ENCODE measurements at regions not wholly inside any gene's neighbourhood (a gene's known extent, or its start where the extent isn't known, plus 50 kb on each side); places are given as distances from the start of the nearest gene placed in this dataset.
"Not testable (repeated sequence)": the region's sequence is repeated elsewhere in the genome, so short reads cannot be mapped to it uniquely, and the experiment has no call there.

DNA sequence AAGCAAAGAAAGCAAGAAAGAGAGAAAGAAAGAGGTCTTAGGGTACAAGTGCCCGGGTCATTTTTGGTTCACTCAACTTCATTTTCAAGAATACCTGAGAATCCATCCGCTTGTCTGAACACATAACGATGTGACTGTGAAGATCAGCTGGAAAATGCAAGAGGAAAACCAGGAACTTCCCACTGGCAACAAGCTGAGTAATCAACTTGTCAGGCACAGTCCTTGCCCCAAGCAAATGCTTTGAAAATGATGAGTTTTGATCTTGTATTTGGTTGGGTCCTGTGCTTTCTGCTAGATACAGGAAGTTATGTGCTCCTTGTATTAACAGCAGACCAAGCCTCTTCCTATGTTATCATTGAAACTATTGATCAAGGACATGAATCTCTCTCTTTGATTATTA, 239.1 kb downstream of the ASMT start:
- DNase-seq = no peak

DNA sequence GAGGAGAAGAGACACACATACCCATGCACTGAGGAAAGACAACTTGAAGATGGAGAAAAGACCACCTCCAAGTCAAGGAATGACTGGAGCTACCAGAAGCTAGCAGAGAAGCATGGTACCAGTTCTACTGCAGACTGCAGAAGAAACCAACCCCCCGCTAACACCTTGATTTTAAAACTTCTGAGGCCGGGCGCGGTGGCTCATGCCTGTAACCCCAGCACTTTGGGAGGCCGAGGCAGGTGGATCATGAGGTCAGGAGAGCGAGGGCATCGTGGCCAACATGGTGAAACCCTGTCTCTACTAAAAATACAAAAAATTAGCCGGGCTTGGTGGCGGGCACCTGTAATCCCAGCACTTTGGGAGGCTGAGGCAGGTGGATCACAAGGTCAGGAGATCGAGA, 240.0 kb downstream of the ASMT start:
- not testable (repeated sequence) for DNase-seq

DNA sequence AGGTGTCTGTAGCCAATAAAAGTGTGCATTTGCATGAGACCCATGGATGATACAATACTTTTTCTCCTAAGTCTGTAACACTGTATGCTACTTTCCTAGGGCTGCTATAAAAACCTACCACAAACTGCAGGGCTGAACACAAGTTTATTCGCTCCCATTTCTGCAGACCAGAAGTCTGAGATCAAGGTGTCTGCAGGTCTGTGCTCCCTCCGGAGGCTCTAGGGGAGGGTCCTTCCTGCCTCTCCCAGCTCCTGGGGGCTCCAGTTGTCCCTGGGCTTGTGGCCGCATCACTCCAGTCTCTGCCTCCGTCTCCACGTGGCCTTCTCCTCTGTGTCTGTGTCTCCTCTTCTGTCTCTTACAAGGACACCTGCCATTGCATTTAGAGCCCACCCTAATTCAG, 244.4 kb downstream of the ASMT start:
- DNase-seq = not testable (repeated sequence)

DNA sequence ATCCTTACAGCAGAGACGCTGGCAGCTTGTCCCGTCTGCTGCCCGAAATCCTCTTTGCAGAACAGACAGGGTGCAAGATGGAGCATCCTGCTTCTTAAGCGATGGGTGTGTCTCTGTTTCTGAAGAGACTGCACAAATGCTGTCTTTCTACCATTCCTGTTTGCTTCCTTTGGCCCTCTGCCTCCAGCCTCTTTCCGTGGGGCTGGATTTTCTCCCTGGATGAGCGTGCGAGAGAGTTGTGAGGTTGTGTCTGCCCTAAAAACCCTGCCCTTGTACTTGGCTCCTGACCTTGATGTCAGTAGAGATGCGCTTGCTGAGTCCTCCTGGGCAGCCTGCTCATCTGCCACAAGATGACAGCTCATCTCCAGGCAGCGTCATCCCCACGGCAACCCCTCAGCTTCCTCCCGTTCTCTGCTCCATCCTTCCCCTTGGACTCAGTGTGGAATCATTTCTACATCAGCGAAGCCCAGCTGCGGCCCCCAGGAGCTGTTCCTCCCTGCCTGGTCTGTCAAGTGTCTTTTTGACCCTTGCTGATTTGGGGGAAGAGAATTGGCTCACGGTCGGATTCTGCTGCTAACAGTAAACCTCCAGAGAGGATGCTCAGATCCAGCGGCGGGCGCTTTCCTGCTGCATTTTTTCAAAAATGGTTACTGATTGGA, 246.2 kb downstream of the ASMT start:
- no peak for DNase-seq

DNA sequence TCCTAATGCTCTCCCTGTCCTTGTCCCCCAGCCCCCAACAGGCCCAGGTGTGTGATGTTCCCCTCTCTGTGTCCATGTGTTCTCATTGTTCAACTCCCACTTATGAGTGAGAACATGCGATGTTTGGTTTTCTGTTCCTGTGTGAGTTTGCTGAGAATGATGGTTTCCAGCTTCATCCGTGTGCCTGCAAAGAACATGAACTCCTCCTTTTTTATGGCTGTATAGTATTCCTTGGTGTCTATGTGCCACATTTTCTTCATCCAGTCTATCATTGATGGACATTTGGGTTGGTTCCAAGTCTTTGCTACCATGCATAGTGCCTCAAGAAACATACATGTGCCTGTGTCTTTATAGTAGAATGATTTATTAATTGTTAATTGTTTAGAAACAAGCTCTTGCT, 249.1 kb downstream of the ASMT start:
- not testable (repeated sequence) for DNase-seq

DNA sequence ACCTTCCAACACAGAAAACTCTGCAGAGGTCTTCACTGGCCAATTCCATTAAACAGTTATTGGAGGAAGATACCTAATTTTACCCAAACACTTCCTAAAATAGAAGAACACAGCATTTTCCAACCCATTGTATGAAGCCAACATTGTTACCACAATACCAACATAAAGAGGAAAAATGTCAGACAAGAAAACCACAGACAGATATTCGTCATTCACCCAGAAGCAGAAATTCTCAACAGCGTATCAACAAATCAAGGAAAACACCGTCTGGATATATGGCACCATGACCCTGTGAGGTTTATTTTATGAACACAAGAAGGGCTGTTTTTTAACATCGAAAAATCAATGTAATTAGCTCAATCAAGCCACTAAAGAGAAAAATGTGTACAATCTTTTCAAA, 255.6 kb downstream of the ASMT start:
- no peak for DNase-seq

DNA sequence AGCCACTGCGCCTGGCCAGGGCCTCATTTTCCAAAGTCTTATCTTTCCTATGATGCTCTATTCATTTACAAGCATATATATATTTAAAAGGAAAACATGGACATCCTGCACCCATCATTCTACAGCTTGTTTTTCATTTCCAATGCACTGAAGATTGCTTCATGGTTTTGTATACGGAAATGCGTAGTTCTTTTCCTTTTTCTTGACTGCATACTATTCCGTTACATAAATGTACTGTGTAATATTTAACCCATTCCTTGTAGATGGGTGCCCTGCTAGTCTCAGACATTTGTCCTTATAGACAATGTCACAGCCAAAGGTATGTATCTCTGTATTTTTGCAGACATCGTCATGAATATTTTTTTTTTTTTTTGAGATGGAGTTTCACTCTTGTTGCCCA, 257.0 kb downstream of the ASMT start:
- DNase-seq = no peak

DNA sequence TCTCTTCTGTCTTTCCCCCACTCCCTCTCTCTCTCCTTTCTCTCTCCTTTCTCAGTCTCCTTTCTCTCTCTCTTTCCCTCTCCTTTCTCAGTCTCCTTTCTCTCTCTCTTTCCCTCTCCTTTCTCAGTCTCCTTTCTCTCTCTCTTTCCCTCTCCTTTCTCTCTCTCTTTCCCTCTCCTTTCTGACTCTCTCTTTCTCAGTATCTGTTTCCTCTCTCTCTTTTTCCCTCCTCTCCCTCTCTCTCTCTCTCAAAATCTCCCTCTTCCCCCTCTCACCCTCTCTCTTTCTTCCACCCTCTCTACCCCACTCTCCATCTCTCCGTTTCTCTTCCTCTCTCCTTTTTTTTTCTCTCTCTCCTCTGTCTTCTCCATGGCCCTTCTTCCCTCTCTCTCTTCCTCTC, 258.8 kb downstream of the ASMT start:
- no peak for DNase-seq

DNA sequence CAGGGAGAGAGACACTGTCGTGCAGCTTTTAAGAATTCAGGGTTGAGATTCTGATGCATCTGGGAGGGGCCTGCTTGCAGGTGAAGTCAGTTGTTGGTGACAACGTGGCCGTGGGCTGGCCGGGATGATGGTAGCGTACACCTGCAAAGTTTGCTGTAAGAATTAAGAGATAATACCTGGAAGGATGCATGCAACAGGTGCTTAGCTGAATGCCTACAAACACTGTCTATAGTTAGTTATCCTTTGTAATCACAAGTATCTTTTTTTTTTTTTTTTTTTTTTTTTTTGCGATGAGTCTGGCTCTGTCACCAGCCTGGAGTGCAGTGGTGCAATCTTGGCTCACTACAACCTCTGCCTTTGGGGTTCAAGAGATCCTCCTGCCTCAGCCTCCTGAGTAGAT, 259.6 kb downstream of the ASMT start:
- DNase-seq = no peak

DNA sequence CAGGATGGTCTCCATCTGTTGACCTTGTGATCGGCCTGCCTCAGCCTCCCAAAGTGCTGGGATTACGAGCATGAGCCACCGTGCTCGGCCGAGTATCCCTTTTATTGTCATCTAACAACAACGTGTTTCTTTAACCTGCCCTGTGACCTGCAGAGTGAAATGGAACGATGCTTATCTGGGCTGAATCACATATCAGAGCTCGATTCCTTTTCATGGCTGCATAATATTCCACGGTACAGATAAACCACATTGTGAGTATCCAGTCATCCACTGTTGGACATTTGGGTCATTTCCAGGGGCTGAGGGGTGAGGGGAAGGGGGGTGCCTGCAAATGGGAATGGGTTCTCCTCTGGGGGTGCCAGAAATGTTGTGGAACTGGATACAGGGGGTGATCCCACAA, 260.0 kb downstream of the ASMT start:
- no peak for DNase-seq

DNA sequence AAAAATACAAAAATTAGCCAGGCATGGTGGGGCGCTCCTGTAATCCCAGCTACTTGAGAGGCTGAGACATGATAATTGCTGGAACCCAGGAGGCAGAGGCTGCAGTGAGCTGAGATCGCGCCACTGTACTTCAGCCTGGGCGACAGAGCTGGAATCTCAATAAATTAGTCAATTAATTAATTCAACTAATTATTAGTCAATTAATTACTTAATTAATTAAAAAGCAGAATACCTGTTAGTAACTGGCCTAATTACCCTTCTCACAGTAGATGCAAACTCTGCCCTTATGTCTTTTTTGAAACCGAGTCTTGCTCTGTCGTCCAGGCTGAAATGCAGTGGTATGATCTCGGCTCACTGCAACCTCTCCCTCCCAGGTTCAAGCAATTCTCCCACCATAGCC, 261.2 kb downstream of the ASMT start:
- DNase-seq = no peak

DNA sequence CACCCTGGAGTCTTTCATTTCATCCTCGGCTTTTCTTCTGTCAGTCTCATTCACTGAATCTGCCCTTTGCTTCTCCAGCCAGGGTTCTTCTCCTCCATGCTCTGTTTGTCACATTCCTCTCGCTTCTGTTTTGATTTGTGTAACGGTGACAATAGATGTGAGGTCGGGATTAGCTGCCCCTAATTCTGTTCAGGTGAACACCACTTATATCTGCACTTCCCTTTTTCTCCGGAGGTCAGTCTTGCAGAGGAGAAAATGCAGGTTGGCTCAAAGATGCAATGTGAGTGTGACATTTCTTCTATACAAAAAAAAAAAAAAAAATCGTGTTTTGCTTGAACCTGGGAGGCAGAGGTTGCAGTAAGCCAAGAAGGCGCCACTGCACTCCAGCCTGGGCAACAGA, 262.9 kb downstream of the ASMT start:
- DNase-seq = no peak

DNA sequence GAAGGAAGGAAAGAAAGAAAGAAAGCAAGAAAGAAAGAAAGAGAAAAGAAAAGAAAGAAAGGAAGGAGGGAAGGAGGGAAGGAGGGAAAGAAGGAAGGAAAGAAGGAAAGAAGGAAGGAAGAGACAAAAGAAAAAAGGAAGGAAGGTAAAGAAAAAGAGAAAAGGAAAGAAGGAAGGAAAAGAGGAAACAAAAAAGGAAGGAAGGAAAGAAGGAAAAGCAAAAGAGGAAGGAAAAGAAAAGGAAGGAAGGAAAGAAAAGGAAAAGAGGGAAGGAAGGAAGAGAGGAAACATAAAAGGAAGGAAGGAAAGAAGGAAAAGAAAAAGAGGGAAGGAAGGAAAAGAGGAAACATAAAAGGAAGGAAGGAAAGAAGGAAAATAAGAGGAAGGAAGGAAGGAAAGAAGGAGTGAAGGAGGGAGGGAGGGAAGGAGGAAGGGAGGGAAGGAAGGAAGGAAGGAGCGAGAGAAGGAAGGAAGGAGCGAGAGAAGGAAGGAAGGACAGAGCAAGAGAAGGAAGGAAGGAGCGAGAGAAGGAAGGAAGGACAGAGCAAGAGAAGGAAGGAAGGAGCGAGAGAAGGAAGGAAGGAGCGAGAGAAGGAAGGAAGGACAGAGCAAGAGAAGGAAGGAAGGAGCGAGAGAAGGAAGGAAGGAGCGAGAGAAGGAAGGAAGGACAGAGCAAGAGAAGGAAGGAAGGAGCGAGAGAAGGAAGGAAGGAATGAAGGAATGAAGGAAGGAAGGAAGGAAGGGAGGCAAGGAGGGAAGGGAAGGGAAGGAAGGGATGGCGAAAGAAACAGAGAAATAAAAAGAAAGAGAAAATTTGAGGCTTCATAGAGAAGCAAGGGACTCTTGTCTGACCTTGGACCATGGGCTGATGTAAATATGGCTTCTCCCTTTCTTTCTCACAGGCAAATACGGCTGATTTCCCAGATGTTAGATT, 266.3 kb downstream of the ASMT start:
- DNase-seq = not testable (repeated sequence)

DNA sequence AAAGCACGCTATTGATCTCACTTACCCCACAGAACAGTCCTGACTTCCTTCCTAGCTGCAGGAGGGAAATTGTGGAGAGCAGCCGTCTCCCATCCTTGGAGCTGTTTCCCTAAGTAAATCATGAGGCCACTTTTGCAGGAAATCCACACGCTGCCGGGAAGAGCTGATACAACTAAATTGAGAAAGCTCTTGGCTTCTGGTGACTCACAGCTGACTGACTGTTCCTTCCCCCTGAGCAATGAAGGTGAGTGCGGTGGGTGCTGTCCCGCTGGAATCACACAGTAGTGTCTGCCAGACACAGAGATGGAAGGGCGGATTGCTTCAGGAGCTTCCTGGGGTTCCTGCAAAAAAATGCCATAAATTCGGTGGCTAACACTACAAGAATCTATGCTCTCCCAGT, 268.9 kb downstream of the ASMT start:
- no peak for DNase-seq

DNA sequence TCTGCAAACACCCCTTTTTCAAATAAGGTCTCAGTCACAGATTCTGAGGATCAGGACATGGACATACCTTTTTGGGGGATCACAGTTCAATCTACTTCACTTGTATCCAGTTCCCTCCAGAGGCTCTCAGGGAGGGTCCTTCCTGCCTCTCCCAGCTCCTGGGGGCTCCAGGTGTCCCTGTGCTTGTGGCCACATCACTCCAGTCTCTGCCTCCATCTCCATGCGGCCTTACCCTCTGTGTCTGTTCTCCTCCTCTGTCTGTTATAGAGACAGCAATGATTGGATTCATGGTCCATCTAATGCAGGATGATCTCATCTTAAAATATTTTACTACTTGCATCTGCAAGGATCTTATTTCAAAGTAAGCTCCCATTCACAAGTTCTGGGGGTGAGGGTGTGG, 269.6 kb downstream of the ASMT start:
- DNase-seq = no peak

DNA sequence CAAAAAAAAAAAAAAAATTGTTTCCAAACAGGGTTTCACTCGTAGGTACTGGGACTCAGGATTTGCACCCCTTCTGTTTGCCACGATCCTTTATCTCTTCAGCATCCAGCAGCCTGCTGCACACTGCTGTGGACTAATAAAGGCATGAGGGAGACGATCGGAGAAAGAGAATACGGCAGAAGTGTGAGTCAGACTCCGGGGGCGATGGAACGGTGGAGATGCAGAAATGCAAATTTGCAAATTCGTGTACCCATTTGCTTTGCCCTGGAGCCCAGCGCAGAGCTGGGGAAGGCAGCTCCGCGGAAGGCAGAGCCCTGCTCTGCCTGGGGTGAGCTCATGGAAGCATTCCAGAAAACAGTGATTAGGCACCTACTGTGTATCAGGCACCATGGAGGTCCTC, 270.3 kb downstream of the ASMT start:
- no peak for DNase-seq

DNA sequence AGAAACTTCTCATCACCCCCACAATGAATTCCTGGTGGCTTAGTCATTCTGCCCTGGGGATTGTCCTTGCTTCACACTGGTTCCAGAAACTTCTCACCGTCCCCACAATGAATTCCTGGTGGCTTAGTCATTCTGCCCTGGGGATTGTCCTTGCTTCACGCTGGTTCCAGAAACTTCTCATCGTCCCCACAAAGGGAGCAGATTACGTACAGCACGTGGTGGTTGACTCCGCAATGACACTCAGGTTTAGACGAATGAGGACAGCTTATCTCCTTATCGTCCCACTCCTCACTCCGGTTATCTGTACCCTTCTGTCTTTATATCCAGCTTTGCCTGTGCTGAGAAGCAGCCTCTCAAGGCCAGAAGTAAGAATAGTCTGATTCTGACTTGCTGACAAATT, 273.4 kb downstream of the ASMT start:
- DNase-seq = not testable (repeated sequence)

DNA sequence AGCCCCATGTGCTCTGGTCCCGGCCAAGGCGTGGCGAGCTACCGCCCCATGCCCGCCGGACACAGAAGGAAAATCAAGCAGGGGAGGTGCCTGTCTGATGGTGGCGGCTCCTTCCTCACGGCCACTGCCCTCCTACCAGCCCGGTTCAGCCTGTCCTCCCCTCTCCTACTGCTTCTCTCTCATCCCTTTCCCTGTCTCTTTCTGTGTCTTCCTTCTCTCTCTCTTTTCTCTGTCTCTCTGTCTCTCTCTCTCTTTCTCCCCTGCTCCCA, 279.1 kb downstream of the ASMT start:
- no peak for DNase-seq

DNA sequence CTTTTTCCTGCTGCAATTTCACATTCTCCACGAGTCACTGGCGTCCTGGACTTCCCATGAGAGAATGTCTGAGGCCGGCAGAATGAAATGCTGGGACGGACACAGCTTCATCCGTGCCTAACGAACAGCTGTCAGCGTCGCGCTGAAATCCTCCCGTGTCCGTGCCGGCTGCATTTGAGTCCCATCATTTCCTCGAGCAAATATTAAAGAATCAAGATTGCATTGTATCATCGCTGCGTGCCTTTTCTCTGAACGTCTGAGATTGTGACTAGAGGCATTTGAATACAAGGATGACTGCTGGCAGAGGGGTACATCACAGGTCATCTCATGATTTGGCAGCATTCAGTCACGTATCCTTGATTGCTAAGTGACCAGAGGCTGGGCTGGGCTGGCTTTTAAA, 279.9 kb downstream of the ASMT start:
- no peak for DNase-seq

DNA sequence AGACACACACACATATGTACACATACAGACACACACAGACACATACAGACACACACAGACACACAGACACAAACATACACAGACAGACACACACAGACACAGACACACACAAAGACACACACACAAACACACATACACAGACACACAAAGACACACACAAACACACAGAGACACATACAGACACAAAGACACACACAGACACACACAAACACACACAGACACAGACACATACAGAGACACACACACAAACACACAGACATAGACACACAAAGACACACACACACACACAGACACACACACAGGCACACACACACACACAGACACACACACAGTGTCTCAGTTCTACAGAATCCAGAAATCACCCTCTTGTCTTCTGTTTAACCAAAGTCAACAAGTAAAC, 280.7 kb downstream of the ASMT start:
- no peak for DNase-seq

DNA sequence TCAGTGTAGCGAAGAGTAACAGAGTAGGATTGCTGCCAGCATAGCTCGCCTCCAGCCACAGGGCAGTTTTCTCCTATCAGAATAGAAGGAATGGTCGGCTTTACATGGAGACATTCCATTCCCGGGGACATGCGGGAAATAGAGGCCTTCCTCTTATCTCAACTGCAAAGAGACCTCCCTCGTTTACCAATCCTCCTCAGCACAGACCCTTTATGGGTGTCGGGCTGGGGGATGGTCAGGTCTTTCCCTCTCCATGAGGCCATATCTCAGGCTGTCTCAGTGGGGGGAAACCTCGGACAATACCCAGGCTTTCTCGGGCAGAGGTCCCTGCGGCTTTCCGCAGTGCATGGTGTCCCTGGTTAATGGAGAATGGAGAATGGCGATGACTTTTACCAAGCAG, 285.0 kb downstream of the ASMT start:
- no peak for DNase-seq

DNA sequence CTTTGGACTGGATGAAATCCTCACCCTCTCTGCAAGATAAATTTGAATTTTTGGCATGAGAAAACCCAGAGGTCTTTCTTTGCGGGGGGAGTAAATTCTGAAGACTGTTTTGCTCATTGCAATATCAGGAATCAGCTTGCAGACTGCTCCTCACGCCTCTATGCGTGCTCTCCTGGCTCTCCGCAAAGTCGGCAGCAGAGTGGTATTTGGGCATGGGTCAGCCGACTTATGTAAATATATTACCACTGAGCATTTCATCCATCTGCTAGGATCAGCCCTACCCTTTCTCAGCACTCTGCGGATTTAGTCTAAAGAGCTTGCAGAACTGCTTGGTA, 288.0 kb downstream of the ASMT start:
- no peak for DNase-seq

DNA sequence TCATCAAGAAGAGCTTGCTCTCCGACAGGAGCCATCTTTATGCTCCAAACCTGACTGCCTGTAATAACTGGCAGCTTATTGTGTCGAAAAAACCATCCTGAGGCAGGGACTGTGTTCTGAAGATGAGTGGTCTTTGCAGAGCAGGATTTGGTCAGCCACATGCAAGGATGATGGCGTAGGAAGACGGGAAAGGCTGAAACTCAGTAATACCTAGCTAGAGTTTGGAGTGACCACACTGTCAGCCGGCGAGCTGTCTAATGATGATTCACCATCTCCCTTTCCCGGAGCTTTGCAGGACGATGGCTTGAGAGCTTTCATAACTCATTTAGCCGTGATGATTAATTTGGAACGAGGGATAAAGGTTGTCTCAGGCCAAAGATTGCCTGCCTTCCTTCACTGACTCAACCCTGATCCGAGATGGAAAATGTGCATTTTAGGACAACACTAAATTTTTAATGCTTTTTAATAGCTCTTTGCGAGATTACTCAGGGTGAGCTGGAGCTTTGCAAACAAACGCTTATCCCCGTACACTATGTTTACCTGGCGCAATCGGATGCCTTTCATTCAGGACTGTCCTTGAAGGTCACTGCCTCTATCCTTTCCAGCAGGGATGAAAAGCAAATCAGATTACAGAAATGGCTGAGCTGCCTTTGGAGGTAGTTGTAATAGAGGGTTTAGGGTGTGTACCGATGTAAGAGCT, 288.5 kb downstream of the ASMT start:
- DNase-seq = no peak

DNA sequence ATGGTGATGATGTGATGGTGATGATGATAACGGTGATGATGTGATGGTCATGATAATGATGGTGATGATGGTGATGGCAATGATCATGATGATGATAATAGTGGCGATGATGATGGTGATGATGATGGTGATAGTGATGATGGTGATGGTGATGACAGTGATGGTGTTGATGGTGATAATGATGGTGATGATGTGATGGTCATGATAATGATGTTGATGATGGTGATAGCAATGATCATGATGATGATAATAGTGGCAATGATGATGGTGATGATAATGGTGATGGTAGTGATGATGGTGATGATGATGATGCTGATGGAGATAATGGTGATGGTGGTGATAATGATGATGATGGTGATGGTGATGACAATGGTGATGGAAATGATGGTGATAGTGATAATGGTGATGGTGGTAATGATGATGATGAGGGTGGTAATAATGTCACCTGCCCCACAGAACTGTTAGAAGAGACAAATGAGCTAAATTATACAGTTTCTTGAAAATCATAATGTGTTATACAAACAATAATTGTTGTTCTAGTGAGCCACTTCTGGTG, 289.9 kb downstream of the ASMT start:
- DNase-seq = no peak
